Keratinocyte (primary cell): ENCODE measurements at regions not wholly inside any gene's neighbourhood (a gene's known extent, or its start where the extent isn't known, plus 50 kb on each side); places are given as distances from the start of the nearest gene placed in this dataset.

ENCODE experiments used
- DNase-seq: peaks from one replicate; pipeline ENCODE4 v3.0.0-alpha.2; 2011; ENCODE audit warnings: low read depth, missing footprints, low spot score
- FAIRE-seq: peaks from 2 replicates; lab custom pipeline; 2011; peaks lifted over from hg19 to GRCh38; lab: Jason Lieb, UNC
- H2AFZ ChIP-seq: 2 replicates; pipeline ENCODE4 v1.6.0; 2012; ENCODE audit warnings: low read length, control low read depth, inconsistent platforms; ENCODE audit not compliant: control insufficient read depth
- H3K27ac ChIP-seq: 2 replicates; pipeline ENCODE4 v1.5.1; 2011; ENCODE audit warnings: low read length; ENCODE audit not compliant: control insufficient read depth, insufficient read depth
- H3K27me3 ChIP-seq: 3 replicates; pipeline ENCODE4 v1.6.0; 2011; ENCODE audit warnings: low read length; ENCODE audit not compliant: control insufficient read depth, insufficient read depth; ENCODE audit errors: extremely low read depth
- H3K36me3 ChIP-seq, 2 experiments: 2 replicates in 1 of 2; 3 replicates in 1 of 2; pipeline ENCODE4 v1.5.1; 2011; ENCODE audit warnings: low read length in 2 of 2, mild to moderate bottlenecking in 1 of 2; ENCODE audit not compliant: control insufficient read depth in 2 of 2, insufficient read depth in 2 of 2; ENCODE audit errors: extremely low read depth in 1 of 2
- H3K4me1 ChIP-seq: 3 replicates; pipeline ENCODE4 v1.5.1; 2011; ENCODE audit warnings: low read length; ENCODE audit not compliant: control insufficient read depth, insufficient read depth; ENCODE audit errors: extremely low read depth
- H3K4me2 ChIP-seq: 3 replicates; pipeline ENCODE4 v1.6.0; 2011; ENCODE audit warnings: low read depth, low read length; ENCODE audit not compliant: control insufficient read depth, insufficient read depth; ENCODE audit errors: extremely low read depth
- H3K4me3 ChIP-seq, 3 experiments: fragments of 200-600 bp in 1 of 3; sonication (generic) in 1 of 3; 2 replicates in 2 of 3; 3 replicates in 1 of 3; pipeline ENCODE4 v1.5.1; 2011 to 2016; ENCODE audit warnings: low read length in 3 of 3, mild to moderate bottlenecking in 3 of 3, control low read depth in 2 of 3, inconsistent platforms in 1 of 3, low read depth in 1 of 3, mixed read lengths in 1 of 3, mixed run types in 1 of 3, moderate library complexity in 1 of 3; ENCODE audit not compliant: control insufficient read depth in 2 of 3, insufficient read depth in 2 of 3; ENCODE audit errors: extremely low read depth in 1 of 3
- H3K79me2 ChIP-seq: 2 replicates; pipeline ENCODE4 v1.6.0; 2012; ENCODE audit warnings: low read length; ENCODE audit not compliant: control insufficient read depth, insufficient read depth
- H3K9ac ChIP-seq: 3 replicates; pipeline ENCODE4 v1.6.0; 2011; ENCODE audit warnings: low read length; ENCODE audit not compliant: control insufficient read depth, insufficient read depth; ENCODE audit errors: extremely low read depth
- H3K9me1 ChIP-seq: 3 replicates; pipeline ENCODE4 v1.6.0; 2011; ENCODE audit warnings: low read length; ENCODE audit not compliant: control insufficient read depth, insufficient read depth; ENCODE audit errors: extremely low read depth
- H3K9me3 ChIP-seq: 2 replicates; pipeline ENCODE4 v1.5.1; 2012; ENCODE audit warnings: low read depth, low read length; ENCODE audit not compliant: control insufficient read depth
- H4K20me1 ChIP-seq: 3 replicates; pipeline ENCODE4 v1.6.0; 2011; ENCODE audit warnings: low read length; ENCODE audit not compliant: control insufficient read depth, insufficient read depth; ENCODE audit errors: extremely low read depth
- CTCF ChIP-seq, 3 experiments: IDR thresholded peaks in 1 of 3; conservative IDR thresholded peaks in 1 of 3; optimal IDR thresholded peaks in 1 of 3; 2 replicates in 2 of 3; 3 replicates in 1 of 3; pipeline versions ENCODE3 to v1.5.1; 2011; ENCODE audit warnings: low read length in 3 of 3, mild to moderate bottlenecking in 3 of 3, moderate library complexity in 2 of 3, control low read depth in 1 of 3, inconsistent platforms in 1 of 3; ENCODE audit not compliant: insufficient read depth in 2 of 3; ENCODE audit errors: extremely low read depth in 1 of 3
- EZH2 ChIP-seq: IDR thresholded peaks from one replicate; pipeline ENCODE4 v1.6.1; 2012; ENCODE audit warnings: inconsistent platforms, mild to moderate bottlenecking, low read length, moderate library complexity
- dilution Hi-C: fragments of 300-500 bp; cut with MboI; formaldehyde crosslinking; loops from one replicate; pipeline ENCODE4 v1.7.0; 2020; ENCODE audit warnings: low sequenced_read_pairs; ENCODE audit not compliant: extremely low pct_ligation_motif_present

GRCh38 chr7:79912213-79912633 lies 222.4 kb upstream of the GNAI1 start:
- FAIRE-seq (no peak), DNase-seq (no peak)
- Histone ChIP-seq H3K27me3 (no peaks in the 10 kb centered on the region), H3K4me1 (no peaks in the 10 kb centered on the region), H4K20me1 (no peaks in the 10 kb centered on the region), H3K27ac (no peak overlapping the region), H3K4me2 (no peak overlapping the region), H3K9me3 (no peaks in the 10 kb centered on the region), H3K9me1 (no peaks in the 10 kb centered on the region), H3K9ac (no peak overlapping the region), H3K79me2 (no peaks in the 10 kb centered on the region), H3K4me3 (no peak overlapping the region), H3K36me3 (no peaks in the 10 kb centered on the region), H2AFZ (no peak overlapping the region)
- TF ChIP-seq CTCF (optimal IDR thresholded peaks at IDR 0.05 in 1 of 3, IDR thresholded peaks at IDR 0.05 in 1 of 3, conservative IDR thresholded peaks at IDR 0.05 in 1 of 3; ENCODE audit: extremely low read depth in 1 of 3, insufficient read depth in 2 of 3, low read length in 3 of 3) (no peak), EZH2 (no peak)
- dilution Hi-C loops = no loop called here

GRCh38 chr7:79911420-79911819 lies 223.2 kb upstream of the GNAI1 start:
- no peaks in the 10 kb centered on the region for H3K9me3 ChIP-seq
- H3K4me1 ChIP-seq = no peaks in the 10 kb centered on the region
- H3K27ac ChIP-seq = no peak overlapping the region
- no peak overlapping the region for H3K4me2 ChIP-seq
- no peaks in the 10 kb centered on the region for H3K27me3 ChIP-seq
- H3K4me3 ChIP-seq = no peak overlapping the region
- no peak for DNase-seq
- H3K36me3 ChIP-seq = no peaks in the 10 kb centered on the region
- no peaks in the 10 kb centered on the region for H4K20me1 ChIP-seq
- H2AFZ ChIP-seq = no peak overlapping the region
- H3K79me2 ChIP-seq = no peaks in the 10 kb centered on the region
- FAIRE-seq = no peak
- H3K9ac ChIP-seq = no peak overlapping the region
- no peaks in the 10 kb centered on the region for H3K9me1 ChIP-seq
- dilution Hi-C loops = no loop called here
- TF ChIP-seq CTCF (optimal IDR thresholded peaks at IDR 0.05 in 1 of 3, IDR thresholded peaks at IDR 0.05 in 1 of 3, conservative IDR thresholded peaks at IDR 0.05 in 1 of 3; ENCODE audit: extremely low read depth in 1 of 3, insufficient read depth in 2 of 3, low read length in 3 of 3) (no peak), EZH2 (no peak)
